PC-9 (cell line): ENCODE measurements at regions not wholly inside any gene's neighbourhood (a gene's known extent, or its start where the extent isn't known, plus 50 kb on each side); places are given as distances from the start of the nearest gene placed in this dataset.
A peak's percentile ranks its signal among the peaks of the same experiment; 100 is the strongest.
"Not testable (repeated sequence)": the region's sequence is repeated elsewhere in the genome, so short reads cannot be mapped to it uniquely, and the experiment has no call there.

Experiments used
- BruUV-seq: library from RNA; stranded (reverse); fragments of 400-500 nt; replicated peaks from 2 replicates; lab custom pipeline; 2021; lab: Mats Ljungman, UMichigan
- CTCF ChIA-PET: fragments of 300-600 bp; sonication (Branson Sonifier 250); formaldehyde crosslinking; loops from one replicate; lab custom pipeline; 2022; ENCODE audit warnings: antibody characterized with exemption; lab: Charles Lee
- POLR2A ChIA-PET: fragments of 300-600 bp; sonication (Branson Sonifier 250); formaldehyde crosslinking; loops from one replicate; lab custom pipeline; 2022; ENCODE audit warnings: antibody characterized with exemption; ENCODE audit not compliant: unreplicated experiment; lab: Charles Lee
- DNase-seq, 2 experiments: peaks; one replicate each; pipeline versions ENCODE4 v3.0.0 to v3.0.0-alpha.2; 2015 to 2022; ENCODE audit warnings: mixed read lengths in 1 of 2
- H2AFZ ChIP-seq: fragments of 200-600 bp; sonication (generic); 2 replicates; pipeline ENCODE4 v1.8.1; 2017; ENCODE audit warnings: antibody characterized with exemption
- H3F3A ChIP-seq: fragments of 200-600 bp; sonication (generic); 2 replicates; pipeline ENCODE4 v1.8.1; 2017; ENCODE audit warnings: antibody characterized with exemption, mild to moderate bottlenecking, low read depth; ENCODE audit not compliant: insufficient read depth
- H3K27ac ChIP-seq: fragments of 200-600 bp; sonication (generic); 2 replicates; pipeline ENCODE4 v1.6.1; 2016; ENCODE audit warnings: mixed run types
- H3K27me3 ChIP-seq: fragments of 200-600 bp; sonication (generic); 2 replicates; pipeline ENCODE4 v1.6.1; 2016; ENCODE audit warnings: low read depth, mixed run types; ENCODE audit not compliant: insufficient read depth
- H3K36me3 ChIP-seq: fragments of 200-600 bp; sonication (generic); 2 replicates; pipeline ENCODE4 v1.6.1; 2016; ENCODE audit warnings: low read depth, mixed run types
- H3K4me1 ChIP-seq: fragments of 200-600 bp; sonication (generic); replicated peaks from 2 replicates; pipeline ENCODE4 v1.6.1; 2016; ENCODE audit warnings: mixed run types; ENCODE audit not compliant: insufficient read depth
- H3K4me2 ChIP-seq: fragments of 200-600 bp; sonication (generic); 2 replicates; pipeline ENCODE4 v1.6.1; 2017; ENCODE audit warnings: mixed run types
- H3K4me3 ChIP-seq: fragments of 200-600 bp; sonication (generic); 2 replicates; pipeline ENCODE4 v1.6.1; 2016; ENCODE audit warnings: mixed run types
- H3K79me2 ChIP-seq: fragments of 200-600 bp; sonication (generic); 2 replicates; pipeline ENCODE4 v1.6.1; 2017; ENCODE audit warnings: low read depth, mixed run types
- H3K9me2 ChIP-seq: fragments of 200-600 bp; sonication (generic); 2 replicates; pipeline ENCODE4 v1.8.1; 2017; ENCODE audit warnings: mild to moderate bottlenecking; ENCODE audit not compliant: insufficient read depth
- H3K9me3 ChIP-seq: fragments of 200-600 bp; sonication (generic); 2 replicates; pipeline ENCODE4 v1.8.1; 2016; ENCODE audit warnings: low read depth; ENCODE audit not compliant: insufficient read depth
- H4K20me1 ChIP-seq: fragments of 200-600 bp; sonication (generic); 2 replicates; pipeline ENCODE4 v1.8.1; 2017; ENCODE audit not compliant: insufficient read depth
- CTCF ChIP-seq: fragments of 200-600 bp; sonication (generic); conservative IDR thresholded peaks from 2 replicates; pipeline ENCODE4 v1.6.1; 2017; ENCODE audit warnings: mixed run types, antibody characterized with exemption, mild to moderate bottlenecking, moderate library complexity
- EZH2 ChIP-seq: fragments of 200-600 bp; sonication (generic); IDR thresholded peaks from 2 replicates; pipeline ENCODE4 v1.8.0; 2017; ENCODE audit warnings: antibody characterized with exemption, low read depth
- intact Hi-C: fragments of 100-400 bp; cut with micrococcal nuclease; formaldehyde crosslinking; loops from one replicate; pipeline ENCODE4 v1.10.0; 2022; ENCODE audit not compliant: unreplicated experiment

- Histone ChIP-seq H4K20me1 (no peaks in the 10 kb centered on the region), H3K9me2 (no peaks in the 10 kb centered on the region), H2AFZ (no peak overlapping the region), H3K27ac (no peak overlapping the region), H3K4me3 (no peak overlapping the region), H3K27me3 (no peaks in the 10 kb centered on the region), H3K9me3 (no peaks in the 10 kb centered on the region), H3K79me2 (no peaks in the 10 kb centered on the region), H3K4me2 (no peak overlapping the region), H3K36me3 (no peaks in the 10 kb centered on the region), H3F3A (peaks cover 11% of the 10 kb centered on the region; the same call in 1 of the 2 replicates), H3K4me1 (peaks cover 20% of the 10 kb centered on the region)
- DNase-seq = no peak
- POLR2A ChIA-PET = no interaction called here
- TF ChIP-seq EZH2 = no peak
- TF ChIP-seq CTCF = no peak
- CTCF ChIA-PET = no interaction called here
- intact Hi-C loops = no loop called here
- no TSS peak for BruUV-seq
These were observed 120.7 kb upstream of the SPATA31C2 start for GRCh38 chr9:88259001-88259400.

GRCh38 chr9:88258601-88259000 lies 120.3 kb upstream of the SPATA31C2 start:
- H3K9me2 ChIP-seq = no peaks in the 10 kb centered on the region
- ChIA-PET POLR2A (no interaction called here), CTCF (no interaction called here)
- intact Hi-C loops = no loop called here
- BruUV-seq = no TSS peak
- no peaks in the 10 kb centered on the region for H3K36me3 ChIP-seq
- no peak for TF ChIP-seq EZH2
- H3K79me2 ChIP-seq = no peaks in the 10 kb centered on the region
- H3K27ac ChIP-seq = no peak overlapping the region
- no peaks in the 10 kb centered on the region for H3K27me3 ChIP-seq
- peaks cover 11% of the 10 kb centered on the region; the same call in 1 of the 2 replicates for H3F3A ChIP-seq
- no peak for DNase-seq
- no peak overlapping the region for H3K4me3 ChIP-seq
- H4K20me1 ChIP-seq = no peaks in the 10 kb centered on the region
- no peak overlapping the region for H3K4me2 ChIP-seq
- peaks cover 20% of the 10 kb centered on the region for H3K4me1 ChIP-seq
- H3K9me3 ChIP-seq = no peaks in the 10 kb centered on the region
- no peak overlapping the region for H2AFZ ChIP-seq

GRCh38 chr9:88258024-88258423 lies 119.7 kb upstream of the SPATA31C2 start:
- no peak overlapping the region for H3K27ac ChIP-seq
- no peaks in the 10 kb centered on the region; the same call in 1 of the 2 replicates for H3K9me3 ChIP-seq
- no peak overlapping the region for H2AFZ ChIP-seq
- H3K79me2 ChIP-seq = no peaks in the 10 kb centered on the region
- no peaks in the 10 kb centered on the region for H3K27me3 ChIP-seq
- ChIA-PET POLR2A (no interaction called here), CTCF (no interaction called here)
- no peak for DNase-seq
- BruUV-seq = no TSS peak
- H3F3A ChIP-seq = peaks cover 11% of the 10 kb centered on the region; the same call in 1 of the 2 replicates
- intact Hi-C loops = no loop called here
- peaks cover 20% of the 10 kb centered on the region for H3K4me1 ChIP-seq
- H3K36me3 ChIP-seq = no peaks in the 10 kb centered on the region
- no peaks in the 10 kb centered on the region for H4K20me1 ChIP-seq
- H3K4me2 ChIP-seq = no peak overlapping the region
- TF ChIP-seq EZH2 = no peak
- no peak for TF ChIP-seq CTCF
- H3K4me3 ChIP-seq = no peak overlapping the region
- H3K9me2 ChIP-seq = no peaks in the 10 kb centered on the region

- Histone ChIP-seq H3K9me2 (no peaks in the 10 kb centered on the region), H3K9me3 (peaks cover 16% of the 10 kb centered on the region; the same call in 1 of the 2 replicates), H3K27ac (peak overlapping the region; percentile 57), H2AFZ (no peak overlapping the region), H3K4me1 (peaks cover 20% of the 10 kb centered on the region), H3F3A (peaks cover 11% of the 10 kb centered on the region; the same call in 1 of the 2 replicates), H3K27me3 (no peaks in the 10 kb centered on the region), H3K79me2 (no peaks in the 10 kb centered on the region), H3K4me3 (no peak overlapping the region), H4K20me1 (no peaks in the 10 kb centered on the region), H3K36me3 (no peaks in the 10 kb centered on the region), H3K4me2 (peak overlapping the region; percentile 53)
- BruUV-seq = no TSS peak
- ChIA-PET POLR2A (interaction anchor here (0.6 to 1.1 kb wide), 3 partner anchors 13 to 919 kb away, joined by 6 to 21 read pairs (median 10); no protein-coding TSS in a partner anchor), CTCF (interaction anchor here (0.6 kb wide), 1 partner anchor 13 kb away, joined by 3 read pairs; no protein-coding TSS in a partner anchor)
- no peak for TF ChIP-seq EZH2
- TF ChIP-seq CTCF = no peak
- intact Hi-C loops = no loop called here
- peak; percentile 65 to 84 for DNase-seq
These were observed 117.9 kb upstream of the SPATA31C2 start for GRCh38 chr9:88256216-88256615.

- H3F3A ChIP-seq = peaks cover 11% of the 10 kb centered on the region; the same call in 1 of the 2 replicates
- H3K4me2 ChIP-seq = peak overlapping the region; percentile 53
- H3K27me3 ChIP-seq, H3K9me2 ChIP-seq, H2AFZ ChIP-seq, H3K79me2 ChIP-seq, H4K20me1 ChIP-seq, H3K4me3 ChIP-seq, intact Hi-C loops, CTCF ChIA-PET, H3K36me3 ChIP-seq, BruUV-seq: not testable (repeated sequence)
- POLR2A ChIA-PET = interaction anchor here (1.1 kb wide), 1 partner anchor 58 kb away, joined by 21 read pairs; no protein-coding TSS in a partner anchor
- peaks cover 20% of the 10 kb centered on the region for H3K4me1 ChIP-seq
- H3K9me3 ChIP-seq = peaks cover 18% of the 10 kb centered on the region; the same call in 1 of the 2 replicates
- DNase-seq = peak; percentile 73 to 74
- H3K27ac ChIP-seq = peak overlapping the region; percentile 57
These were observed 117.5 kb upstream of the SPATA31C2 start for GRCh38 chr9:88255806-88256205.
